ENCODE measurements at regions not wholly inside any gene's neighbourhood (a gene's known extent, or its start where the extent isn't known, plus 50 kb on each side); places are given as distances from the start of the nearest gene placed in this dataset.

DNA sequence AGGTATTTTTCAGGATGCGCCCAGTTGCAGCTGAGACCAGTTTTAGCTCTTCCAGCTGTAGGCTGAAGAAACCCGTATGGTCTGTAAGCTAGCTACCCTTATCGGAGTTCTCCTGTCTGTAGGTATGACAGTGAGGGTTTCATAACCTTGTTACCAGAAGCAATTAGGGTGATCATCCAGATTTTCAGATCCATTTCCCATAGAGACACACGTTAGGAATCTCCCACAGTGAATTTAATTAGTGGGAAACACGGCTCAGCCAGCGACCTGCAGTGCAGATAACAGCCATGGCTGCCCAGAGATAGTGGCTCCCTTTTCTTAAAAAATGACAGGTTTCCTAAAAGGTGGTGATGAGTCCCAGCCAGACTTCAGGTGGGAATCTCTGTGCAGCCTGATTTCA lies 111.1 kb downstream of the BTBD3 start:
- no peak for TF ChIP-seq EZH2 (IDR thresholded peaks at IDR 0.05; ENCODE audit: borderline replicate concordance, low read depth, low read length, severe bottlenecking)
- TF ChIP-seq, protein P1, sequence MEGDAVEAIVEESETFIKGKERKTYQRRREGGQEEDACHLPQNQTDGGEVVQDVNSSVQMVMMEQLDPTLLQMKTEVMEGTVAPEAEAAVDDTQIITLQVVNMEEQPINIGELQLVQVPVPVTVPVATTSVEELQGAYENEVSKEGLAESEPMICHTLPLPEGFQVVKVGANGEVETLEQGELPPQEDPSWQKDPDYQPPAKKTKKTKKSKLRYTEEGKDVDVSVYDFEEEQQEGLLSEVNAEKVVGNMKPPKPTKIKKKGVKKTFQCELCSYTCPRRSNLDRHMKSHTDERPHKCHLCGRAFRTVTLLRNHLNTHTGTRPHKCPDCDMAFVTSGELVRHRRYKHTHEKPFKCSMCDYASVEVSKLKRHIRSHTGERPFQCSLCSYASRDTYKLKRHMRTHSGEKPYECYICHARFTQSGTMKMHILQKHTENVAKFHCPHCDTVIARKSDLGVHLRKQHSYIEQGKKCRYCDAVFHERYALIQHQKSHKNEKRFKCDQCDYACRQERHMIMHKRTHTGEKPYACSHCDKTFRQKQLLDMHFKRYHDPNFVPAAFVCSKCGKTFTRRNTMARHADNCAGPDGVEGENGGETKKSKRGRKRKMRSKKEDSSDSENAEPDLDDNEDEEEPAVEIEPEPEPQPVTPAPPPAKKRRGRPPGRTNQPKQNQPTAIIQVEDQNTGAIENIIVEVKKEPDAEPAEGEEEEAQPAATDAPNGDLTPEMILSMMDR (IDR thresholded peaks at IDR 0.05; ENCODE audit: borderline replicate concordance, extremely low read depth, low read length, poor library complexity, severe bottlenecking): no peak
